KBM-7 (cell line): ENCODE measurements at regions not wholly inside any gene's neighbourhood (a gene's known extent, or its start where the extent isn't known, plus 50 kb on each side); places are given as distances from the start of the nearest gene placed in this dataset.
A peak's percentile ranks its signal among the peaks of the same experiment; 100 is the strongest.

Source experiments
- DNase-seq: peaks from one replicate; pipeline ENCODE4 v3.0.0-alpha.2; 2015
- in situ Hi-C: fragments of 300-500 bp; cut with MboI; formaldehyde crosslinking; loops from 2 replicates; pipeline ENCODE4 v1.14.3; 2020; ENCODE audit warnings: low sequenced_read_pairs, low pct_unique_long_range_greater_than_20kb, mixed read lengths

- no peak for DNase-seq
- in situ Hi-C loops: no loop called here
These were observed 333.2 kb upstream of the ZNF507 start for GRCh38 chr19:32012206-32012605.

GRCh38 chr19:32012886-32013631 lies 332.4 kb upstream of the ZNF507 start:
- in situ Hi-C loops: no loop called here
- DNase-seq: no peak

- no peak for DNase-seq
- in situ Hi-C loops: no loop called here
These were observed 328.0 kb upstream of the ZNF507 start for GRCh38 chr19:32017176-32017953.

- in situ Hi-C loops: no loop called here
- DNase-seq: no peak
These were observed 327.4 kb upstream of the ZNF507 start for GRCh38 chr19:32018014-32018413.

GRCh38 chr19:32020538-32020937 lies 324.9 kb upstream of the ZNF507 start:
- in situ Hi-C loops: no loop called here
- DNase-seq: peak; percentile 9

GRCh38 chr19:32022044-32022640 lies 323.3 kb upstream of the ZNF507 start:
- DNase-seq: no peak
- in situ Hi-C loops: no loop called here

- DNase-seq: no peak
- in situ Hi-C loops: no loop called here
These were observed 322.5 kb upstream of the ZNF507 start for GRCh38 chr19:32022731-32023563.

- in situ Hi-C loops: no loop called here
- no peak for DNase-seq
These were observed 321.9 kb upstream of the ZNF507 start for GRCh38 chr19:32023564-32023832.

GRCh38 chr19:32029235-32029634 lies 316.2 kb upstream of the ZNF507 start:
- DNase-seq: no peak
- in situ Hi-C loops: no loop called here

GRCh38 chr19:32032561-32032960 lies 312.8 kb upstream of the ZNF507 start:
- in situ Hi-C loops: no loop called here
- DNase-seq: no peak

- in situ Hi-C loops: no loop called here
These were observed 309.8 kb upstream of the ZNF507 start for GRCh38 chr19:32035626-32036025.

GRCh38 chr19:32038021-32038920 lies 307.1 kb upstream of the ZNF507 start:
- in situ Hi-C loops: no loop called here

More at GRCh38 chr19:32035626-32036025, 309.8 kb upstream of the ZNF507 start:
- DNase-seq: no peak

GRCh38 chr19:32038961-32039360 lies 306.4 kb upstream of the ZNF507 start:
- no peak for DNase-seq
- in situ Hi-C loops: no loop called here

More at GRCh38 chr19:32038021-32038920, 307.1 kb upstream of the ZNF507 start:
- no peak for DNase-seq

- no peak for DNase-seq
- in situ Hi-C loops: no loop called here
These were observed 306.0 kb upstream of the ZNF507 start for GRCh38 chr19:32039440-32039839.

GRCh38 chr19:32040236-32040635 lies 305.2 kb upstream of the ZNF507 start:
- no peak for DNase-seq
- in situ Hi-C loops: no loop called here

GRCh38 chr19:32041681-32042292 lies 303.6 kb upstream of the ZNF507 start:
- in situ Hi-C loops: no loop called here
- DNase-seq: peak; percentile 40

GRCh38 chr19:32047788-32048187 lies 297.6 kb upstream of the ZNF507 start:
- in situ Hi-C loops: no loop called here
- no peak for DNase-seq

GRCh38 chr19:32053376-32053775 lies 292.0 kb upstream of the ZNF507 start:
- in situ Hi-C loops: no loop called here
- DNase-seq: no peak
